Activated T-helper 9 cell treated with anti-CD3 and anti-CD28 coated beads, Interleukin-2, amount 50 U/mL, for 16 hours (primary cell): ENCODE measurements at regions not wholly inside any gene's neighbourhood (a gene's known extent, or its start where the extent isn't known, plus 50 kb on each side); places are given as distances from the start of the nearest gene placed in this dataset.

ENCODE experiments used
- DNase-seq: peaks from one replicate; pipeline ENCODE4 v3.0.0-alpha.2; 2020; ENCODE audit warnings: low read depth

- DNase-seq = no peak
These were observed 66.3 kb upstream of the NABP1 start for GRCh38 chr2:191611614-191612013.

- no peak for DNase-seq
These were observed 65.4 kb upstream of the NABP1 start for GRCh38 chr2:191612496-191612895.

DNA sequence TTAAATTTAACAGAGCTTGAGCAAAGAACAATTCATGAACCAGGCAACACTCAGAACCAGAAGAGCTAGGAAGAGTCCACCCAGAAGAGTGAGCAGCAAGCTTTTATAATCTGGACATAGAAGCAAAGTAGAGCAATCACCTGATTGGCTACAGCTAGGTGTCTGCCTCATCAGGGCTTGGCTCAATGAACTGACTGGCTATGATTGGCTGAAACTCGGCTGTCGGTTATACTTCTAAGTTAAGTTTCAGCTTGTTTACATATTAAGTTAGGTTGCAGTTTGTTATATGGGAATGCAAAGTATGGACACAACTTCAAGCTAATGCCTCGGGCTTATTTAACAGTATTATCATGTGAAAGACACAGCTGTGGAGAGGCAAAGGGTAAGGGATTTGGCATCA is 63.2 kb upstream of the NABP1 start:
- DNase-seq = no peak

- no peak for DNase-seq
These were observed 62.3 kb upstream of the NABP1 start for GRCh38 chr2:191615596-191615995.

DNA sequence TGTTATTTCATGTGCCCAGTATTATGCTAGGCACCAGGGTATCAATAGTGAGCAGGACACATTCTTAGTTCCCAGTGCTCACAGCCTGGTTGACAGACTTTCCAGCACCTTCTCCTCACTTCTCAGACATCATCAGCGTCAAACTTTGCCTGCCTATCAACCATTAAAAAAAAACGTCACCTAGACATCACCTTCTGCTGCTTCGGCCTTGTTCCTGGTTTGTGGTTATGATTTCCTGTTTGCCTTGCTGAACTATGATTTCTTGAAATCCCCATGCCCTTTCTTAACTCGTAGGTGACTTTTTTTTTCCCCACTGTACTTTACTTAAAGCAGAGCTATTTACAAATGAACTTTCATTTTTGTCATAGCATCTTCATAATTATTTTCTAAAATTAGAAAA is 60.4 kb upstream of the NABP1 start:
- peak; percentile 19 for DNase-seq

DNA sequence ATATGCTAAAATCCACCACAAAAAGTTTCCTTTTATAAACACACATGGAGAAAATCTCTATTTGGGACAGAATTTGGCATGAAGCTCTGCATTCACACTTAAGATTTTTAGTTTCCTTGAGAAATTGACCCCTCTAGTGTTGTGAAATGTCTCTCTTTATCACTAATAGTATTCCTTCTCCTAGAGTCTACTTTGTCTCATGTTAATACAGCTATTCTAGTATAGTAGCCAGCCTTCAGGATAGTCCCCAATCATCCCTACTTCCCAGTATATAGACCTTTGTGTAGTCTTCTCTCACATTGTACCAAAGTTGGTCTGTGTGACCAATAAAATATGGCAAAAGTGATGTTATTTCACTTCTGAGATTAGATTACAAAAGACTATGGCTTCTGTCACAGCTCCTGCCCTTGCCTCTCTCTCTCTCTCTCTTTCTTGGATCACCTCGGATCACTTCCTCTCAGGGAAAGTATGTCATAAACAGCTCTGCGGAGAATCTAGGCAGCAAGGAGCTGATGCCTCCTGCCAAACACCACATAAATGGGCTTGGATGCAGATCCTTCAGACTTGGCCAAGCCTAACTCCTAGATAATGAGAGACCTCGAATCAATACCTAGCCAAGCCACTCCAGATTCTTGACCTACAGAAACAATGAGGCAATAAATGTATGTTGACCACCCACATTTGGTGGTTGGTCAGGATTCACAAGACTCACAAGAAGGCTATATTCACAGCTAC is 59.7 kb upstream of the NABP1 start:
- DNase-seq = no peak

DNA sequence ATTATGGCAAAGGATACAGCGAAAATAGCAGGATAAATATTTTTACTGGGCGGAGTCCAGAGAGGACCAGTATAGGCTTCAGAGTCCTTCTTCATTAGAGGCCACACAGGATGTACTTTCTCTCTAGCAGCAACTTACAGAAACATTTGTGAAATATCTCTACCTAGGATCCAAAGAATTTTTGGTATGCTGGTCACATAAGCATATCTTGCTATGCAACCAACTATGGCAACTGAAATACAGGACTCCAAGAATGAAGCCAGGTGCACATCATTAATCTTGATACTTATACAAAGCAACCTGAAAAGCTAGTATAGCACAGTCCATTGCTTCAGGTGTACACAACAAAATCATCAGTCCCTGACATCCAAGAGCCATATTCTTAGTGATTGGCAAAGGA is 59.1 kb upstream of the NABP1 start:
- no peak for DNase-seq

GRCh38 chr2:191620144-191620543 is 57.8 kb upstream of the NABP1 start:
- no peak for DNase-seq

- DNase-seq = no peak
These were observed 55.3 kb upstream of the NABP1 start for GRCh38 chr2:191622374-191623320.

GRCh38 chr2:191625016-191625415 is 52.9 kb upstream of the NABP1 start:
- peak; percentile 12 for DNase-seq

GRCh38 chr2:191625446-191625845 is 52.5 kb upstream of the NABP1 start:
- DNase-seq = no peak

DNA sequence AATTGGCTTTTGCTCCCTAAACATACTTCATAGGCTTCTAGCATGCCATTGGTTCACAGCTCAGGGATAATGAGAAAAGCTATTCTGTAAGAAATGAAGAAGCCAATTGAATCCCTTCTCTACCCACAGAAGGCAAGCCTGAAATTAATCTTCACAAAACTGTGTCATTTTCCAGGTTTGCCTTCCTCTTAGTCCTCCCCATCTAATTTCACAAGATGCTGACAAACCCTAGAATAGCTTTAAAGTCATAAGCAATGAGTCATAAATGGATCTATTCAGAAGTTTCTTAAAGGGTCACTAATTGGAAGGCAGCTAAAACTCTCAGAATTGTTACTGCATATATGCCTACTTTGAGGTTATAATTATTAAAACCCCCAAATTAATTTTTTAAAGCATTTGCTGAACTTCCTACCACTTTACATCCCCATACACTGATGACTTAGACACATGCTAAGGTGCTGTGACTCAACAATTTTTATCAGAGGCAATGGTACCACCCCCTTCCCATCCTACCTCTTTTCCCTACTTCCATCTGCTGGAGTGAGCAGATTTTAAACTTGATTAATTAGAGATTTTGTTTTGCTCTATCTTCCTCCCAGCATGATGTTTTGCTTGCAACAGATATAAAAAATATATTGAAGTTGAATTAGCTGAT is 51.3 kb upstream of the NABP1 start:
- DNase-seq = no peak

DNA sequence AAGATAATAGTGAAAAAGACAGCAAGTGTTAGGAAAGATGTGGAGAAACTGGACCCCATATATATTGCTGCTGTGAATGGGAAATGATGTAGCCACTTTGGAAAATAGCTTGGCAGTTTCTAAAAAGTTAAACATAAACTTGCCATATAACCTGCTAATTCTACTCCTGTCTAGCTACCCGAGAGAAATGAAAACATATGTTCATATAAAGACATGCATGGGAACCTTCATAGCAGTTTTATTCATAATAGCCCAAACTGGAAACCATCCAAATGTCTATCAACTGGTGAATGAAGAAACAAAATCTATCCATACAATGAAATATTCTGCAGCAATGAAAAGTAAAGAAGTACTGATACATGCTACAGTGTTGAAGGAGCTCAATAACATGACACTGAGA is 50.4 kb upstream of the NABP1 start:
- DNase-seq = no peak
